ENCODE measurements at regions not wholly inside any gene's neighbourhood (a gene's known extent, or its start where the extent isn't known, plus 50 kb on each side); places are given as distances from the start of the nearest gene placed in this dataset.

GRCh38 chr9:108283696-108284095 lies 572.1 kb downstream of the ACTL7B start:
- no peak overlapping the region for H3K4me3 ChIP-seq (ENCODE audit: low read depth, low read length, poor library complexity, severe bottlenecking)
- no peak overlapping the region for H3K9ac ChIP-seq (ENCODE audit: low read length)
- H3K4me1 ChIP-seq (ENCODE audit: insufficient read depth, low read length, severe bottlenecking), result no peaks in the 10 kb centered on the region
- TF ChIP-seq CTCF (IDR thresholded peaks at IDR 0.05; ENCODE audit: low read length) (no peak), EZH2 (IDR thresholded peaks at IDR 0.05; ENCODE audit: borderline replicate concordance, low read length) (no peak)
- H3K4me2 ChIP-seq (ENCODE audit: low read length), result no peak overlapping the region
- H2AFZ ChIP-seq (ENCODE audit: low read length), result no peak overlapping the region
- no peaks in the 10 kb centered on the region for H3K36me3 ChIP-seq (ENCODE audit: insufficient read depth, low read length)
- no peaks in the 10 kb centered on the region for H3K9me2 ChIP-seq (ENCODE audit: low read depth, low read length)
- H3K79me2 ChIP-seq (ENCODE audit: insufficient read depth, low read length), result no peaks in the 10 kb centered on the region
- no peaks in the 10 kb centered on the region for H4K20me1 ChIP-seq (ENCODE audit: insufficient read depth, low read length)
- H3K9me3 ChIP-seq (ENCODE audit: low read length), result no peaks in the 10 kb centered on the region
- no peaks in the 10 kb centered on the region for H3K27me3 ChIP-seq (ENCODE audit: insufficient read depth, low read length)
- no peaks in the 10 kb centered on the region for H3F3A ChIP-seq (ENCODE audit: insufficient read depth, low read length)
- H3K27ac ChIP-seq (ENCODE audit: low read depth, low read length, poor library complexity, severe bottlenecking), result no peak overlapping the region

- no peak overlapping the region for H3K4me2 ChIP-seq (ENCODE audit: low read length)
- H3K79me2 ChIP-seq (ENCODE audit: insufficient read depth, low read length), result no peaks in the 10 kb centered on the region
- H3K27me3 ChIP-seq (ENCODE audit: insufficient read depth, low read length), result no peaks in the 10 kb centered on the region
- H3K9me3 ChIP-seq (ENCODE audit: low read length), result no peaks in the 10 kb centered on the region
- no peaks in the 10 kb centered on the region for H3K9me2 ChIP-seq (ENCODE audit: low read depth, low read length)
- no peak overlapping the region for H3K4me3 ChIP-seq (ENCODE audit: low read depth, low read length, poor library complexity, severe bottlenecking)
- no peaks in the 10 kb centered on the region for H4K20me1 ChIP-seq (ENCODE audit: insufficient read depth, low read length)
- H2AFZ ChIP-seq (ENCODE audit: low read length), result no peak overlapping the region
- H3K4me1 ChIP-seq (ENCODE audit: insufficient read depth, low read length, severe bottlenecking), result no peaks in the 10 kb centered on the region
- no peaks in the 10 kb centered on the region for H3K36me3 ChIP-seq (ENCODE audit: insufficient read depth, low read length)
- no peak overlapping the region for H3K9ac ChIP-seq (ENCODE audit: low read length)
- TF ChIP-seq CTCF (IDR thresholded peaks at IDR 0.05; ENCODE audit: low read length) (peak; percentile 47; the same call in 1 of the 2 replicates), EZH2 (IDR thresholded peaks at IDR 0.05; ENCODE audit: borderline replicate concordance, low read length) (no peak)
- no peak overlapping the region for H3K27ac ChIP-seq (ENCODE audit: low read depth, low read length, poor library complexity, severe bottlenecking)
- H3F3A ChIP-seq (ENCODE audit: insufficient read depth, low read length), result no peaks in the 10 kb centered on the region
These were observed 572.9 kb downstream of the ACTL7B start for GRCh38 chr9:108282872-108283271.

- TF ChIP-seq EZH2 (IDR thresholded peaks at IDR 0.05; ENCODE audit: borderline replicate concordance, low read length) (no peak), CTCF (IDR thresholded peaks at IDR 0.05; ENCODE audit: low read length) (no peak)
- H4K20me1 ChIP-seq (ENCODE audit: insufficient read depth, low read length), result no peaks in the 10 kb centered on the region
- H3F3A ChIP-seq (ENCODE audit: insufficient read depth, low read length), result no peaks in the 10 kb centered on the region
These were observed 574.1 kb downstream of the ACTL7B start for GRCh38 chr9:108281696-108282095.

More at GRCh38 chr9:108281696-108282095, 574.1 kb downstream of the ACTL7B start:
- no peak overlapping the region for H3K4me2 ChIP-seq (ENCODE audit: low read length)
- no peak overlapping the region for H3K9ac ChIP-seq (ENCODE audit: low read length)
- H3K27me3 ChIP-seq (ENCODE audit: insufficient read depth, low read length), result no peaks in the 10 kb centered on the region
- H3K9me2 ChIP-seq (ENCODE audit: low read depth, low read length), result no peaks in the 10 kb centered on the region
- H2AFZ ChIP-seq (ENCODE audit: low read length), result no peak overlapping the region
- H3K27ac ChIP-seq (ENCODE audit: low read depth, low read length, poor library complexity, severe bottlenecking), result no peak overlapping the region
- no peaks in the 10 kb centered on the region for H3K4me1 ChIP-seq (ENCODE audit: insufficient read depth, low read length, severe bottlenecking)
- H3K36me3 ChIP-seq (ENCODE audit: insufficient read depth, low read length), result no peaks in the 10 kb centered on the region
- H3K4me3 ChIP-seq (ENCODE audit: low read depth, low read length, poor library complexity, severe bottlenecking), result no peak overlapping the region
- no peaks in the 10 kb centered on the region for H3K9me3 ChIP-seq (ENCODE audit: low read length)
- H3K79me2 ChIP-seq (ENCODE audit: insufficient read depth, low read length), result no peaks in the 10 kb centered on the region

Data from OCI-LY1 (cell line).